ENCODE measurements at regions not wholly inside any gene's neighbourhood (a gene's known extent, or its start where the extent isn't known, plus 50 kb on each side); places are given as distances from the start of the nearest gene placed in this dataset.

GRCh38 chr5:114649878-114650277 is 288.0 kb downstream of the KCNN2 start:
- no peak overlapping the region for H3K4me3 Mint-ChIP-seq
- Histone ChIP-seq H3K9me3 (ENCODE audit: control insufficient read depth in 2 of 2, low read length in 2 of 2) (no peaks in the 10 kb centered on the region), H3K36me3 (ENCODE audit: control insufficient read depth, insufficient read depth, low read length) (no peaks in the 10 kb centered on the region), H3K4me3 (ENCODE audit: low read depth, low read length) (no peak overlapping the region), H3K4me1 (ENCODE audit: control insufficient read depth, insufficient read depth, low read length, poor library complexity, severe bottlenecking) (no peaks in the 10 kb centered on the region), H3K27ac (ENCODE audit: insufficient read depth, low read length, poor library complexity, severe bottlenecking) (no peak overlapping the region), H3K27me3 (ENCODE audit: control insufficient read depth, insufficient read depth, low read length) (no peaks in the 10 kb centered on the region)
- no peaks in the 10 kb centered on the region for H3K4me1 Mint-ChIP-seq
- no peaks in the 10 kb centered on the region for H3K36me3 Mint-ChIP-seq
- ATAC-seq (ENCODE audit: low read depth in 2 of 2) (no peak), DNase-seq (no peak)
- H3K27me3 Mint-ChIP-seq, result no peaks in the 10 kb centered on the region
- no peak overlapping the region for H3K27ac Mint-ChIP-seq
- peaks cover 0 to 12% (median 2%) of the 10 kb centered on the region in 7 donors for H3K9me3 Mint-ChIP-seq

GRCh38 chr5:114648940-114649339 is 287.1 kb downstream of the KCNN2 start:
- H3K27me3 Mint-ChIP-seq, result no peaks in the 10 kb centered on the region
- no peak overlapping the region for H3K4me3 Mint-ChIP-seq
- H3K9me3 ChIP-seq (ENCODE audit: control insufficient read depth in 2 of 2, low read length in 2 of 2), result no peaks in the 10 kb centered on the region
- ATAC-seq (ENCODE audit: low read depth in 2 of 2) (no peak), DNase-seq (no peak)
- H3K4me3 ChIP-seq (ENCODE audit: low read depth, low read length), result no peak overlapping the region
- no peak overlapping the region for H3K27ac ChIP-seq (ENCODE audit: insufficient read depth, low read length, poor library complexity, severe bottlenecking)
- H3K27me3 ChIP-seq (ENCODE audit: control insufficient read depth, insufficient read depth, low read length), result no peaks in the 10 kb centered on the region
- no peak overlapping the region for H3K27ac Mint-ChIP-seq
- peaks cover 0 to 17% (median 4%) of the 10 kb centered on the region in 7 donors for H3K9me3 Mint-ChIP-seq
- no peaks in the 10 kb centered on the region for H3K4me1 ChIP-seq (ENCODE audit: control insufficient read depth, insufficient read depth, low read length, poor library complexity, severe bottlenecking)
- H3K4me1 Mint-ChIP-seq, result no peaks in the 10 kb centered on the region
- H3K36me3 ChIP-seq (ENCODE audit: control insufficient read depth, insufficient read depth, low read length), result no peaks in the 10 kb centered on the region
- H3K36me3 Mint-ChIP-seq, result no peaks in the 10 kb centered on the region

- no peak overlapping the region for H3K4me3 Mint-ChIP-seq
- Histone ChIP-seq H3K36me3 (ENCODE audit: control insufficient read depth, insufficient read depth, low read length) (no peaks in the 10 kb centered on the region), H3K4me1 (ENCODE audit: control insufficient read depth, insufficient read depth, low read length, poor library complexity, severe bottlenecking) (no peaks in the 10 kb centered on the region), H3K9me3 (ENCODE audit: control insufficient read depth in 2 of 2, low read length in 2 of 2) (no peaks in the 10 kb centered on the region), H3K27ac (ENCODE audit: insufficient read depth, low read length, poor library complexity, severe bottlenecking) (no peak overlapping the region), H3K4me3 (ENCODE audit: low read depth, low read length) (no peak overlapping the region), H3K27me3 (ENCODE audit: control insufficient read depth, insufficient read depth, low read length) (no peaks in the 10 kb centered on the region)
- ATAC-seq (ENCODE audit: low read depth in 2 of 2) (no peak), DNase-seq (no peak)
- no peaks in the 10 kb centered on the region for H3K4me1 Mint-ChIP-seq
- no peaks in the 10 kb centered on the region for H3K27me3 Mint-ChIP-seq
- H3K36me3 Mint-ChIP-seq, result no peaks in the 10 kb centered on the region
- peaks cover 0 to 25% (median 6%) of the 10 kb centered on the region in 7 donors for H3K9me3 Mint-ChIP-seq
- H3K27ac Mint-ChIP-seq, result no peak overlapping the region
These were observed 282.7 kb downstream of the KCNN2 start for GRCh38 chr5:114644576-114644975.

- DNase-seq, result no peak
- Mint-ChIP-seq H3K36me3 (no peaks in the 10 kb centered on the region), H3K27me3 (no peaks in the 10 kb centered on the region)
These were observed 274.4 kb downstream of the KCNN2 start for GRCh38 chr5:114636271-114636670.

GRCh38 chr5:114634967-114635901 is 273.4 kb downstream of the KCNN2 start:
- no peak overlapping the region for H3K27ac Mint-ChIP-seq
- no peaks in the 10 kb centered on the region for H3K4me1 ChIP-seq (ENCODE audit: control insufficient read depth, insufficient read depth, low read length, poor library complexity, severe bottlenecking)
- ATAC-seq (ENCODE audit: low read depth in 2 of 2) (no peak), DNase-seq (no peak)
- H3K36me3 ChIP-seq (ENCODE audit: control insufficient read depth, insufficient read depth, low read length), result no peaks in the 10 kb centered on the region
- H3K4me3 Mint-ChIP-seq, result no peak overlapping the region
- H3K4me3 ChIP-seq (ENCODE audit: low read depth, low read length), result no peak overlapping the region
- H3K9me3 Mint-ChIP-seq, result peaks cover 0 to 6% (median 1%) of the 10 kb centered on the region in 7 donors
- H3K27me3 Mint-ChIP-seq, result no peaks in the 10 kb centered on the region
- no peaks in the 10 kb centered on the region for H3K4me1 Mint-ChIP-seq
- no peaks in the 10 kb centered on the region for H3K27me3 ChIP-seq (ENCODE audit: control insufficient read depth, insufficient read depth, low read length)
- no peak overlapping the region for H3K27ac ChIP-seq (ENCODE audit: insufficient read depth, low read length, poor library complexity, severe bottlenecking)
- no peaks in the 10 kb centered on the region for H3K9me3 ChIP-seq (ENCODE audit: control insufficient read depth in 2 of 2, low read length in 2 of 2)
- no peaks in the 10 kb centered on the region for H3K36me3 Mint-ChIP-seq

More at GRCh38 chr5:114636271-114636670, 274.4 kb downstream of the KCNN2 start:
- Histone ChIP-seq H3K27me3 (ENCODE audit: control insufficient read depth, insufficient read depth, low read length) (no peaks in the 10 kb centered on the region), H3K36me3 (ENCODE audit: control insufficient read depth, insufficient read depth, low read length) (no peaks in the 10 kb centered on the region), H3K9me3 (ENCODE audit: control insufficient read depth in 2 of 2, low read length in 2 of 2) (no peaks in the 10 kb centered on the region), H3K4me3 (ENCODE audit: low read depth, low read length) (no peak overlapping the region), H3K4me1 (ENCODE audit: control insufficient read depth, insufficient read depth, low read length, poor library complexity, severe bottlenecking) (no peaks in the 10 kb centered on the region), H3K27ac (ENCODE audit: insufficient read depth, low read length, poor library complexity, severe bottlenecking) (no peak overlapping the region)
- ATAC-seq (ENCODE audit: low read depth in 2 of 2), result no peak
- Mint-ChIP-seq H3K4me1 (no peaks in the 10 kb centered on the region), H3K4me3 (no peak overlapping the region), H3K27ac (no peak overlapping the region), H3K9me3 (peaks cover 0 to 7% (median 2%) of the 10 kb centered on the region in 7 donors)

- H3K4me3 ChIP-seq (ENCODE audit: low read depth, low read length), result no peak overlapping the region
- no peaks in the 10 kb centered on the region for H3K4me1 ChIP-seq (ENCODE audit: control insufficient read depth, insufficient read depth, low read length, poor library complexity, severe bottlenecking)
- no peaks in the 10 kb centered on the region for H3K36me3 ChIP-seq (ENCODE audit: control insufficient read depth, insufficient read depth, low read length)
- H3K36me3 Mint-ChIP-seq, result no peaks in the 10 kb centered on the region
- no peak overlapping the region for H3K27ac ChIP-seq (ENCODE audit: insufficient read depth, low read length, poor library complexity, severe bottlenecking)
- H3K27me3 ChIP-seq (ENCODE audit: control insufficient read depth, insufficient read depth, low read length), result no peaks in the 10 kb centered on the region
- peaks cover 0 to 6% (median 2%) of the 10 kb centered on the region in 7 donors for H3K9me3 Mint-ChIP-seq
- ATAC-seq (ENCODE audit: low read depth in 2 of 2), result no peak
- H3K9me3 ChIP-seq (ENCODE audit: control insufficient read depth in 2 of 2, low read length in 2 of 2), result no peaks in the 10 kb centered on the region
- no peaks in the 10 kb centered on the region for H3K4me1 Mint-ChIP-seq
- no peak for DNase-seq
- no peaks in the 10 kb centered on the region for H3K27me3 Mint-ChIP-seq
- H3K4me3 Mint-ChIP-seq, result no peak overlapping the region
- no peak overlapping the region for H3K27ac Mint-ChIP-seq
These were observed 272.6 kb downstream of the KCNN2 start for GRCh38 chr5:114634517-114634916.

- H3K4me3 Mint-ChIP-seq, result no peak overlapping the region
- Histone ChIP-seq H3K4me1 (ENCODE audit: control insufficient read depth, insufficient read depth, low read length, poor library complexity, severe bottlenecking) (no peaks in the 10 kb centered on the region), H3K4me3 (ENCODE audit: low read depth, low read length) (no peak overlapping the region), H3K36me3 (ENCODE audit: control insufficient read depth, insufficient read depth, low read length) (no peaks in the 10 kb centered on the region), H3K27ac (ENCODE audit: insufficient read depth, low read length, poor library complexity, severe bottlenecking) (no peak overlapping the region), H3K9me3 (ENCODE audit: control insufficient read depth in 2 of 2, low read length in 2 of 2) (no peaks in the 10 kb centered on the region), H3K27me3 (ENCODE audit: control insufficient read depth, insufficient read depth, low read length) (no peaks in the 10 kb centered on the region)
- DNase-seq, result no peak
- no peaks in the 10 kb centered on the region for H3K36me3 Mint-ChIP-seq
- no peaks in the 10 kb centered on the region for H3K4me1 Mint-ChIP-seq
- no peaks in the 10 kb centered on the region for H3K27me3 Mint-ChIP-seq
- H3K27ac Mint-ChIP-seq, result no peak overlapping the region
- peaks cover 2 to 14% (median 5%) of the 10 kb centered on the region in 7 donors for H3K9me3 Mint-ChIP-seq
- ATAC-seq (ENCODE audit: low read depth in 2 of 2), result no peak
These were observed 250.5 kb downstream of the KCNN2 start for GRCh38 chr5:114612406-114612805.

GRCh38 chr5:114581136-114581535 is 219.3 kb downstream of the KCNN2 start:
- Histone ChIP-seq H3K9me3 (ENCODE audit: control insufficient read depth in 2 of 2, low read length in 2 of 2) (no peaks in the 10 kb centered on the region), H3K4me3 (ENCODE audit: low read depth, low read length) (no peak overlapping the region), H3K36me3 (ENCODE audit: control insufficient read depth, insufficient read depth, low read length) (no peaks in the 10 kb centered on the region), H3K27ac (ENCODE audit: insufficient read depth, low read length, poor library complexity, severe bottlenecking) (no peak overlapping the region), H3K27me3 (ENCODE audit: control insufficient read depth, insufficient read depth, low read length) (no peaks in the 10 kb centered on the region), H3K4me1 (ENCODE audit: control insufficient read depth, insufficient read depth, low read length, poor library complexity, severe bottlenecking) (no peaks in the 10 kb centered on the region)
- no peak overlapping the region for H3K4me3 Mint-ChIP-seq
- ATAC-seq (ENCODE audit: low read depth in 2 of 2) (no peak), DNase-seq (no peak)
- H3K36me3 Mint-ChIP-seq, result no peaks in the 10 kb centered on the region
- no peaks in the 10 kb centered on the region for H3K27me3 Mint-ChIP-seq
- no peak overlapping the region for H3K27ac Mint-ChIP-seq
- H3K4me1 Mint-ChIP-seq, result no peaks in the 10 kb centered on the region
- H3K9me3 Mint-ChIP-seq, result peaks cover 2 to 14% (median 6%) of the 10 kb centered on the region in 7 donors

Measured in CD4-positive, CD25-positive, alpha-beta regulatory T cell (primary cell).